Lower leg skin (tissue), 3 donors: ENCODE measurements at regions not wholly inside any gene's neighbourhood (a gene's known extent, or its start where the extent isn't known, plus 50 kb on each side); places are given as distances from the start of the nearest gene placed in this dataset.

ENCODE experiments used
- POLR2A ChIP-seq, 2 donors: fragments of 450-650 bp; IDR thresholded peaks; one replicate each; pipeline ENCODE4 v1.6.1; 2016 to 2017; ENCODE audit warnings: antibody characterized with exemption in 2 of 2, mild to moderate bottlenecking in 1 of 2, moderate library complexity in 1 of 2
- TF ChIP-seq, protein P1 (sequence below), 3 donors: fragments of 450-650 bp; IDR thresholded peaks; one replicate each; pipeline ENCODE4 v1.5.1; 2016; ENCODE audit warnings: antibody characterized with exemption in 3 of 3, mild to moderate bottlenecking in 3 of 3, moderate library complexity in 2 of 3

DNA sequence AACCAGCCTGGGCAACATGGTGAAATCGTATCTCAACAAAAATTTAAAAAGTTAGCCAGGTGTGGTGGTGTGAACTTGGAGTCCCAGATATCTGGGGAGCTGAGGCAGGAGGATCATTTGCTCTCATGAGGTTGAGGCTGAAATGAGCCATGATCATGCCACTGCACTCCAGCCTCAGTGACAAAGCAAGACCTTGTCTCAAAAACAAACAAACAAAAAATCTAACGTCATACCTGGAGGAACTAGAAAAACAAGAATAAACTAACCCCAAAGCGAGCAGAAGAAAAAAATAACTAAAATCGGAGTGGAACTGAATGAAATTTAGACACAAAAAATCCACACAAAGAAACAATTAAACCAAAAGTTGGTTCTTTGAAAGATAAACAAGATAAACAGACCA, 1885.1 kb downstream of the OLFM4 start:
- TF ChIP-seq, protein P1, sequence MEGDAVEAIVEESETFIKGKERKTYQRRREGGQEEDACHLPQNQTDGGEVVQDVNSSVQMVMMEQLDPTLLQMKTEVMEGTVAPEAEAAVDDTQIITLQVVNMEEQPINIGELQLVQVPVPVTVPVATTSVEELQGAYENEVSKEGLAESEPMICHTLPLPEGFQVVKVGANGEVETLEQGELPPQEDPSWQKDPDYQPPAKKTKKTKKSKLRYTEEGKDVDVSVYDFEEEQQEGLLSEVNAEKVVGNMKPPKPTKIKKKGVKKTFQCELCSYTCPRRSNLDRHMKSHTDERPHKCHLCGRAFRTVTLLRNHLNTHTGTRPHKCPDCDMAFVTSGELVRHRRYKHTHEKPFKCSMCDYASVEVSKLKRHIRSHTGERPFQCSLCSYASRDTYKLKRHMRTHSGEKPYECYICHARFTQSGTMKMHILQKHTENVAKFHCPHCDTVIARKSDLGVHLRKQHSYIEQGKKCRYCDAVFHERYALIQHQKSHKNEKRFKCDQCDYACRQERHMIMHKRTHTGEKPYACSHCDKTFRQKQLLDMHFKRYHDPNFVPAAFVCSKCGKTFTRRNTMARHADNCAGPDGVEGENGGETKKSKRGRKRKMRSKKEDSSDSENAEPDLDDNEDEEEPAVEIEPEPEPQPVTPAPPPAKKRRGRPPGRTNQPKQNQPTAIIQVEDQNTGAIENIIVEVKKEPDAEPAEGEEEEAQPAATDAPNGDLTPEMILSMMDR (IDR thresholded peaks at IDR 0.05) = no peak
- no peak for TF ChIP-seq POLR2A (IDR thresholded peaks at IDR 0.05)
